Choroid plexus epithelial cell (primary cell): ENCODE measurements at regions not wholly inside any gene's neighbourhood (a gene's known extent, or its start where the extent isn't known, plus 50 kb on each side); places are given as distances from the start of the nearest gene placed in this dataset.
"Not testable (repeated sequence)": the region's sequence is repeated elsewhere in the genome, so short reads cannot be mapped to it uniquely, and the experiment has no call there.

ENCODE experiments used
- DNase-seq: peaks from one replicate; pipeline ENCODE4 v3.0.0-alpha.2; 2010; ENCODE audit warnings: low read depth
- H3K4me3 ChIP-seq: 2 replicates; pipeline ENCODE4 v1.5.1; 2011; ENCODE audit warnings: low read depth, mild to moderate bottlenecking, control low read depth, low read length, moderate library complexity
- CTCF ChIP-seq: conservative IDR thresholded peaks from 2 replicates; pipeline ENCODE4 v1.5.1; 2011; ENCODE audit warnings: low read depth, mild to moderate bottlenecking, control low read depth, inconsistent platforms, low read length, moderate library complexity

- not testable (repeated sequence) for DNase-seq, H3K4me3 ChIP-seq
Observed at GRCh38 chr14:105921781-105922180, 395.4 kb downstream of the TMEM121 start.

GRCh38 chr14:105923520-105924191 lies 397.3 kb downstream of the TMEM121 start:
- not testable (repeated sequence) for H3K4me3 ChIP-seq, DNase-seq

- no peak for TF ChIP-seq CTCF
- H3K4me3 ChIP-seq: no peak overlapping the region
- no peak for DNase-seq
Observed at GRCh38 chr14:105924951-105925591, 398.7 kb downstream of the TMEM121 start.

- no peak overlapping the region for H3K4me3 ChIP-seq
- TF ChIP-seq CTCF: no peak
- DNase-seq: no peak
Observed at GRCh38 chr14:105925615-105926372, 399.4 kb downstream of the TMEM121 start.

- TF ChIP-seq CTCF: no peak
- H3K4me3 ChIP-seq: no peak overlapping the region
- no peak for DNase-seq
Observed at GRCh38 chr14:105926373-105927095, 400.2 kb downstream of the TMEM121 start.

GRCh38 chr14:105927096-105928060 lies 401.0 kb downstream of the TMEM121 start:
- no peak for DNase-seq

GRCh38 chr14:105928171-105929111 lies 402.1 kb downstream of the TMEM121 start:
- not testable (repeated sequence) for DNase-seq, H3K4me3 ChIP-seq

More at GRCh38 chr14:105927096-105928060, 401.0 kb downstream of the TMEM121 start:
- no peak for TF ChIP-seq CTCF
- no peak overlapping the region for H3K4me3 ChIP-seq
